Esophagus squamous epithelium (tissue), 4 donors: ENCODE measurements at regions not wholly inside any gene's neighbourhood (a gene's known extent, or its start where the extent isn't known, plus 50 kb on each side); places are given as distances from the start of the nearest gene placed in this dataset.

Experiments
- POLR2A ChIP-seq, 4 donors: fragments of 450-650 bp; IDR thresholded peaks; one replicate each; pipeline ENCODE4 v1.6.1; 2017; ENCODE audit warnings: antibody characterized with exemption in 4 of 4, mild to moderate bottlenecking in 4 of 4, moderate library complexity in 3 of 4
- TF ChIP-seq, protein P1 (sequence below), 6 experiments: fragments of 450-650 bp in 4 of 6; fragments of 200-600 bp in 2 of 6; sonication (generic) in 2 of 6; IDR thresholded peaks; one replicate each; pipeline ENCODE4 v1.5.1; 2016 to 2019; ENCODE audit warnings: antibody characterized with exemption in 6 of 6, mild to moderate bottlenecking in 4 of 6, moderate library complexity in 4 of 6

DNA sequence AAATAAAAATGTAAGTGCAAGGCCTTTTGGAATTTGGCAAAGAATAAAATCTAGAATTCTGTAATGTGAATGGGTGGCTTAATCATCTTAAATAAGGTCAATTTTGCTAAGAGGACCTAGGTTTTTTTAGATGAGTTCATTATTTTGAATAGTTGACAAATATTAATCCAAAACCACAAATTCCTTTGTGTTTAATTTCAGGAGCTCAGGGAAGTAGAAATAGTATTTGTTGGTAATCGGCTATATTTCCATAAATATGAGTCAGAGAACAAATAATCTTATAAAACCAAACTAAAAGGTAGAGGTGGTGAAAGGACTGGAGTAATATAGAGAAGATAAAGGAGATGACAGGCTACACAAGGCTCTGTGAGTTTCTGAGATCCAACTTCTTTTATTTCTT is 190.4 kb upstream of the TLL1 start:
- TF ChIP-seq POLR2A (IDR thresholded peaks at IDR 0.05): no peak
- TF ChIP-seq, protein P1, sequence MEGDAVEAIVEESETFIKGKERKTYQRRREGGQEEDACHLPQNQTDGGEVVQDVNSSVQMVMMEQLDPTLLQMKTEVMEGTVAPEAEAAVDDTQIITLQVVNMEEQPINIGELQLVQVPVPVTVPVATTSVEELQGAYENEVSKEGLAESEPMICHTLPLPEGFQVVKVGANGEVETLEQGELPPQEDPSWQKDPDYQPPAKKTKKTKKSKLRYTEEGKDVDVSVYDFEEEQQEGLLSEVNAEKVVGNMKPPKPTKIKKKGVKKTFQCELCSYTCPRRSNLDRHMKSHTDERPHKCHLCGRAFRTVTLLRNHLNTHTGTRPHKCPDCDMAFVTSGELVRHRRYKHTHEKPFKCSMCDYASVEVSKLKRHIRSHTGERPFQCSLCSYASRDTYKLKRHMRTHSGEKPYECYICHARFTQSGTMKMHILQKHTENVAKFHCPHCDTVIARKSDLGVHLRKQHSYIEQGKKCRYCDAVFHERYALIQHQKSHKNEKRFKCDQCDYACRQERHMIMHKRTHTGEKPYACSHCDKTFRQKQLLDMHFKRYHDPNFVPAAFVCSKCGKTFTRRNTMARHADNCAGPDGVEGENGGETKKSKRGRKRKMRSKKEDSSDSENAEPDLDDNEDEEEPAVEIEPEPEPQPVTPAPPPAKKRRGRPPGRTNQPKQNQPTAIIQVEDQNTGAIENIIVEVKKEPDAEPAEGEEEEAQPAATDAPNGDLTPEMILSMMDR (IDR thresholded peaks at IDR 0.05): no peak
